ENCODE measurements at regions not wholly inside any gene's neighbourhood (a gene's known extent, or its start where the extent isn't known, plus 50 kb on each side); places are given as distances from the start of the nearest gene placed in this dataset.
A peak's percentile ranks its signal among the peaks of the same experiment; 100 is the strongest.
"Not testable (repeated sequence)": the region's sequence is repeated elsewhere in the genome, so short reads cannot be mapped to it uniquely, and the experiment has no call there.

GRCh38 chr5:160492565-160492964, 70.9 kb downstream of the PTTG1 start:
- H3K4me1 ChIP-seq = peaks cover 39 to 85% (median 47%) of the 10 kb centered on the region in 10 experiments
- H3K36me3 ChIP-seq = peaks cover 0 to 41% (median 7%) of the 10 kb centered on the region in 11 experiments; a peak in 14 of 22 replicates
- no peak overlapping the region for H3K4me3 ChIP-seq
- TF ChIP-seq Cebpa-rat (IDR thresholded peaks at IDR 0.05) = no peak
- H3K9ac ChIP-seq = no peak overlapping the region
- no peaks in the 10 kb centered on the region for H3K9me3 ChIP-seq (replicated peaks in 1 of 11)
- peak overlapping the region in 2 of 11 experiments; percentile 13 to 67; a peak in 3 of 22 replicates for H3K4me2 ChIP-seq
- H3K27me3 ChIP-seq = no peaks in the 10 kb centered on the region
- H3K27ac ChIP-seq = no peak overlapping the region
- H4K20me1 ChIP-seq = peaks cover 0 to 75% (median 0%) of the 10 kb centered on the region in 11 experiments; a peak in 4 of 22 replicates

GRCh38 chr5:160493806-160494338, 72.2 kb downstream of the PTTG1 start:
- H3K9ac ChIP-seq = no peak overlapping the region
- H3K36me3 ChIP-seq = peaks cover 0 to 28% (median 0%) of the 10 kb centered on the region in 11 experiments; a peak in 4 of 22 replicates
- peaks cover 0 to 62% (median 0%) of the 10 kb centered on the region in 11 experiments; a peak in 4 of 22 replicates for H4K20me1 ChIP-seq
- H3K4me2 ChIP-seq = peak overlapping the region; percentile 38 to 67 (median 61)
- no peak for TF ChIP-seq Cebpa-rat (IDR thresholded peaks at IDR 0.05)
- H3K4me1 ChIP-seq = peaks cover 37 to 75% (median 41%) of the 10 kb centered on the region in 10 experiments
- no peaks in the 10 kb centered on the region for H3K9me3 ChIP-seq (replicated peaks in 1 of 11)
- H3K27me3 ChIP-seq = no peaks in the 10 kb centered on the region
- H3K4me3 ChIP-seq = no peak overlapping the region
- H3K27ac ChIP-seq = peak overlapping the region in 3 of 11 experiments; percentile 15 to 26 (median 20); a peak in 1 of 22 replicates

GRCh38 chr5:160494451-160494850, 72.8 kb downstream of the PTTG1 start:
- Histone ChIP-seq H3K9ac (no peak overlapping the region), H3K36me3 (peaks cover 0 to 24% (median 0%) of the 10 kb centered on the region in 11 experiments; a peak in 4 of 22 replicates), H3K27ac (peak overlapping the region in 3 of 11 experiments; percentile 12 to 19 (median 15); a peak in 1 of 22 replicates), H3K27me3 (no peaks in the 10 kb centered on the region), H3K4me1 (peaks cover 34 to 75% (median 41%) of the 10 kb centered on the region in 10 experiments), H3K9me3 (replicated peaks in 1 of 11) (no peaks in the 10 kb centered on the region), H3K4me2 (peak overlapping the region; percentile 38 to 67 (median 61)), H3K4me3 (no peak overlapping the region), H4K20me1 (peaks cover 0 to 56% (median 0%) of the 10 kb centered on the region in 11 experiments; a peak in 4 of 22 replicates)
- TF ChIP-seq Cebpa-rat (IDR thresholded peaks at IDR 0.05) = no peak

GRCh38 chr5:160496334-160496733, 74.7 kb downstream of the PTTG1 start:
- Histone ChIP-seq H3K4me1 (peaks cover 32 to 83% (median 51%) of the 10 kb centered on the region in 10 experiments), H3K9me3 (replicated peaks in 1 of 11) (no peaks in the 10 kb centered on the region), H3K9ac (no peak overlapping the region), H4K20me1 (peaks cover 0 to 37% (median 0%) of the 10 kb centered on the region in 11 experiments; a peak in 4 of 22 replicates), H3K27ac (no peak overlapping the region), H3K4me3 (no peak overlapping the region), H3K27me3 (no peaks in the 10 kb centered on the region), H3K36me3 (peaks cover 0 to 8% (median 0%) of the 10 kb centered on the region in 11 experiments; a peak in 4 of 22 replicates), H3K4me2 (peak overlapping the region in 6 of 11 experiments; percentile 7 to 66 (median 64); a peak in 8 of 22 replicates)
- TF ChIP-seq Cebpa-rat (IDR thresholded peaks at IDR 0.05) = no peak

- Histone ChIP-seq H4K20me1 (peaks cover 0 to 33% (median 0%) of the 10 kb centered on the region in 11 experiments; a peak in 3 of 22 replicates), H3K9me3 (replicated peaks in 1 of 11) (no peaks in the 10 kb centered on the region), H3K4me1 (peaks cover 32 to 82% (median 51%) of the 10 kb centered on the region in 10 experiments), H3K4me3 (no peak overlapping the region), H3K36me3 (peaks cover 0 to 3% (median 0%) of the 10 kb centered on the region in 11 experiments; a peak in 2 of 22 replicates), H3K27me3 (no peaks in the 10 kb centered on the region), H3K27ac (no peak overlapping the region), H3K4me2 (no peak overlapping the region), H3K9ac (no peak overlapping the region)
- TF ChIP-seq Cebpa-rat (IDR thresholded peaks at IDR 0.05) = no peak
These were observed 75.1 kb downstream of the PTTG1 start for GRCh38 chr5:160496784-160497183.

- Histone ChIP-seq H3K4me3 (no peak overlapping the region), H3K9me3 (replicated peaks in 1 of 11) (peaks cover 0 to 6% (median 0%) of the 10 kb centered on the region in 11 experiments; a peak in 3 of 22 replicates), H4K20me1 (peaks cover 0 to 22% (median 0%) of the 10 kb centered on the region in 11 experiments; a peak in 3 of 22 replicates), H3K9ac (no peak overlapping the region), H3K27me3 (no peaks in the 10 kb centered on the region), H3K36me3 (no peaks in the 10 kb centered on the region), H3K4me1 (peaks cover 32 to 71% (median 51%) of the 10 kb centered on the region in 10 experiments), H3K27ac (no peak overlapping the region), H3K4me2 (no peak overlapping the region)
- no peak for TF ChIP-seq Cebpa-rat (IDR thresholded peaks at IDR 0.05)
These were observed 76.2 kb downstream of the PTTG1 start for GRCh38 chr5:160497878-160498277.

- Histone ChIP-seq H4K20me1 (peaks cover 0 to 15% (median 0%) of the 10 kb centered on the region in 11 experiments; a peak in 3 of 22 replicates), H3K4me1 (peaks cover 27 to 64% (median 48%) of the 10 kb centered on the region in 10 experiments), H3K4me2 (peak overlapping the region in 2 of 11 experiments; percentile 68 to 80; a peak in 2 of 22 replicates), H3K9me3 (replicated peaks in 1 of 11) (peaks cover 0 to 10% (median 0%) of the 10 kb centered on the region in 11 experiments; a peak in 3 of 22 replicates)
- not testable (repeated sequence) for H3K9ac ChIP-seq, H3K36me3 ChIP-seq, H3K27me3 ChIP-seq, H3K27ac ChIP-seq, H3K4me3 ChIP-seq
These were observed 76.9 kb downstream of the PTTG1 start for GRCh38 chr5:160498441-160499043.

- Histone ChIP-seq H4K20me1 (no peaks in the 10 kb centered on the region), H3K4me3 (no peak overlapping the region), H3K4me1 (peaks cover 18 to 62% (median 38%) of the 10 kb centered on the region in 10 experiments), H3K36me3 (no peaks in the 10 kb centered on the region), H3K27me3 (no peaks in the 10 kb centered on the region), H3K9me3 (replicated peaks in 1 of 11) (peaks cover 0 to 10% (median 0%) of the 10 kb centered on the region in 11 experiments; a peak in 3 of 22 replicates), H3K4me2 (peak overlapping the region in 9 of 11 experiments; percentile 3 to 80 (median 56); a peak in 12 of 22 replicates), H3K9ac (peak overlapping the region in 2 of 11 experiments; percentile 7 to 39; a peak in 1 of 22 replicates), H3K27ac (peak overlapping the region in 4 of 11 experiments; percentile 5 to 72 (median 58); a peak in 7 of 22 replicates)
- no peak for TF ChIP-seq Cebpa-rat (IDR thresholded peaks at IDR 0.05)
These were observed 79.4 kb downstream of the PTTG1 start for GRCh38 chr5:160500786-160501779.

All from BLaER1 treated with 17β-estradiol and CSF1 and Interleukin-3, amounts not matched to agents 10 nM and 100 nM (cell line).